NCI-H526 (cell line): ENCODE measurements at regions not wholly inside any gene's neighbourhood (a gene's known extent, or its start where the extent isn't known, plus 50 kb on each side); places are given as distances from the start of the nearest gene placed in this dataset.
"Not testable (repeated sequence)": the region's sequence is repeated elsewhere in the genome, so short reads cannot be mapped to it uniquely, and the experiment has no call there.

Experiments
- DNase-seq, 2 experiments: peaks; one replicate each; lab custom pipeline; 2025; lab: John Stamatoyannopoulos, UW

GRCh38 chr18:76643996-76644395 lies 149.0 kb upstream of the ZNF516 start:
- DNase-seq: no peak

DNA sequence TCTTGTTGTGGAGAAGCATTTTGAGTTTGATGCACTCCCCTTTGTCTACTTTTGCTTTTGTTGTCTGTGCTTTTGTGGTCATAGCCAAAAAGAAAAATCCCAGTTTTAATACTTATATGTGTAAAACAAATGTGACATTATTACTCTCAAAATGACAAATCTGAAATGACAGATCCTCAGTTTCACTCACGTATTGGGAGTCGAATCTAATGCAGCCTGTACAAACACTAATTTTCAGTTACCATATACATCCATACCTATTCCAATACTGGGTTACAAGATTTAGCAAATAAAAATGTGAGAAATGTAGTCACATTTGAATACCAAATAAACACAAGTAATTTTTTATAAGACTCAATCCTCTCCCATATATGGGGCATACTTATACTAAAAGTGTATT lies 148.2 kb upstream of the ZNF516 start:
- DNase-seq: no peak

- no peak for DNase-seq
Measured at GRCh38 chr18:76640438-76640837, 145.4 kb upstream of the ZNF516 start.

- no peak for DNase-seq
Measured at GRCh38 chr18:76634564-76634963, 139.5 kb upstream of the ZNF516 start.

DNA sequence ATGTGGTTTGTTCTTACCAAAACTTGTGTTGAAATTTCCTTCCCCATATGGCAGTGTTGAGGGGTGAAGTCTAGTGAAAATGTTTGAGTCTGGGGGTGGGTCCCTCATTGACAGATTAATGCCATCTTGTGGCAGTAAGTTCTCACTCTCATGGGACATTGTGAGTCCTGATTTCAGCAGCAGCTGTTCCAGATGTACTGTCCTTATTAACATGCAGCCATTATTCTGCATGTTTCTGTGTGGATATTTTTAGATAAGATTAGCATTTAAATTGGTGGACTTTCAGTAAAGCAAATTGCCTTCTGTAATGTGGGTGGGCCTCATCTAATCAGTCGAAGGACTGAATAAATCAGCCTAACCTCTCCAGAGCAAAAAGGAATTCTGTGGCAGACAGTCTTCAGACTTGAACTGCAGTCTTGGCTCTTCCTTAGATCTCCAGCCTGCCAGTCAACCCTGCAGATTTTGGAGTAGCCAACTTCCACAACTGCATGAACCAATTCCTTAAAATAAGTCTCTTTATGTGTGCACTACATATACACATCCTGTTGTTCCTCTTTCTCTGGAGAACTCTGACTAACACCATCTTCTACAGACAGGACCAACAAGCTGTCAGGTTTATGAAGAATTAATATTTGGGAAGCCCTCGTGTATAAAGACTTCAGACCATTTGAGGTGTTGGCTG lies 138.7 kb upstream of the ZNF516 start:
- DNase-seq: no peak

DNA sequence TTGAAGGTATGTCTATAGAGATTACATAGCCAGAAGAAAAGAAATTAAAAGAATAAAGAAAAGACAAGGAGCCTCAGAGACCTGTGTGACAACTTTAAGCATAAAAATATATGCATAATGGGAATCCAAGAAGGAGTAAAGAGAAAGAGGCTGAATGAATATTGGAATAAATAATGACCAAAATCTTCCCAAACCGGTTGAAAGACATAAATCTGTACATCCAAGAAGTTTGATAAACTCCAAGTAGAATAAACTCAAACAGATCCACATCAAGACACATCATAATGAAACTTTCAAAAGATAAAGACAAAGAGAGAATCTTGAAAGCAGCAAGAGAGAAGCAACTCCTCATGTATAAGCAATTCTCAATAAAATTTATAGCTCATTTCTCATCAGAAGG lies 132.4 kb upstream of the ZNF516 start:
- no peak for DNase-seq

DNA sequence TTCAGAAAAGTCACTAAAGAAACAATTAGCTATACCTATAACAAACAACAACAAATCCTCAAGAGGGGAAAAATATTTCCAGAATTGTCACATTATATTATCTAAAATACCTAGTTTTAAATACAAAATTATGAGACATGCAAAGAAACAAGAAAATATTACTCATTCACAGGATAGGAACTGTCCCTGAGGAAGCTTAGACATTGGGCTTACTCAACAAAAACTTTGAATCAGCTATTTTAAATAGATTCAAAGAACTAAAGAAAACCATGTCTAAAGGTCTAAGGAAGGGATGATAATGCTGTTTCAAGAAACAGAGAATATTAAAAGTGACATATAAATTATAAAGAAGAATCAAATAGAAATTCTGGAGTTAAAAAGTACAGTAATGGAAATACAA lies 131.9 kb upstream of the ZNF516 start:
- no peak for DNase-seq

DNA sequence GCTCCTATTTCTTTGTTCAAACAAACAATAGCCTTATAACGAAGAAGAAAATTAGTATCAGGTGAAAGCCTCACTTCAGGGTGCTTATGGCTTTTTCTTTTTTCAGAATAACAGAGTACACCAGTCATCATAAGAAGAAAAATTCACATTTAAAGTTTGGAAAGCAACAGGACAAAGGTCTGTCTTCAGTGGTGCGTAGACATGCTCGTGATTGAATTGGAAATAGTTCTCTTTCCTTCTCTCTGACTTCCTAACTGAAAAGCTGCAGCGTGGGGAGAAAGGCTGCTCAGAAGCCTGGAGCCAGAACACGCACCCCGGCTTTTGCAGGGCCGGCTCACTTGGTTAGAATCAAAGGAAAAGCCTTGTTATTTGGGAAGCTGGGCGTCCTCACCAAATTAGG lies 127.6 kb upstream of the ZNF516 start:
- DNase-seq: peak in 1 of 2 experiments; percentile 22

DNA sequence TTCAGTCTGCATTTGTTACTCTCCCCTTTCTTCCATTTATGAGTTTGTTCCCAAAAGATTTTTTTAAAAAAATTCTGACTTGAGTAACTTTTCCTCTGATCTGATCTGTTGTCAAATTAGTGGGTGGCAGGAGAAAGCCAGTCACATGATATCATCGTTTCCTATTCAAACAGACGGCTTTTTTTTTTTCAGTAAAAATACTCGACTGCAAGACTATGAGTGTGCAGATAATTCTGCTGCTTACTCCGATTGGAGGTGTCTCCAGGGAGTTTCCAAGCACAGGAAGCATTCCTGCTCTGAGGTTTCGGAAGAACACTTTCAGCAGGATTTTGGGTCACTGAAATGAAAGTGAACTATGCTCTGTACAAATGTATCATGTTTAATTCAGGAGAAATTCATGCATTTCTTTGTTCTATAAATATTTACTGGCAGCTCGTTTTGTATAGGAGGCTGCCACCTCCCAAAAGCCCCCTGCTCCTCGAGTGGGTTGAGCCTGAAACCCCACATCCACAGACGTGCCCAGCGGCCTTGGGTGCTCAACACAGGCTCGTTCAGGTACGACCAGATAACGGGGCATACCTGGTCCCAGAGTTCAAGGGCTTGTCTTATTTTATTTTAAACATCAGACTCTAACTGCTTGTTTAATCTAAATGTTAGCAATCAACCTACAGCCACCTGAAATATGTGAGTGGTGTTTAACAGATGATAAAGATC lies 126.9 kb upstream of the ZNF516 start:
- peak in 1 of 2 experiments; percentile 41 for DNase-seq

- DNase-seq: peak; percentile 9 to 39
Measured at GRCh38 chr18:76621226-76621625, 126.2 kb upstream of the ZNF516 start.

- DNase-seq: peak; percentile 54 to 72
Measured at GRCh38 chr18:76620321-76621170, 125.5 kb upstream of the ZNF516 start.

DNA sequence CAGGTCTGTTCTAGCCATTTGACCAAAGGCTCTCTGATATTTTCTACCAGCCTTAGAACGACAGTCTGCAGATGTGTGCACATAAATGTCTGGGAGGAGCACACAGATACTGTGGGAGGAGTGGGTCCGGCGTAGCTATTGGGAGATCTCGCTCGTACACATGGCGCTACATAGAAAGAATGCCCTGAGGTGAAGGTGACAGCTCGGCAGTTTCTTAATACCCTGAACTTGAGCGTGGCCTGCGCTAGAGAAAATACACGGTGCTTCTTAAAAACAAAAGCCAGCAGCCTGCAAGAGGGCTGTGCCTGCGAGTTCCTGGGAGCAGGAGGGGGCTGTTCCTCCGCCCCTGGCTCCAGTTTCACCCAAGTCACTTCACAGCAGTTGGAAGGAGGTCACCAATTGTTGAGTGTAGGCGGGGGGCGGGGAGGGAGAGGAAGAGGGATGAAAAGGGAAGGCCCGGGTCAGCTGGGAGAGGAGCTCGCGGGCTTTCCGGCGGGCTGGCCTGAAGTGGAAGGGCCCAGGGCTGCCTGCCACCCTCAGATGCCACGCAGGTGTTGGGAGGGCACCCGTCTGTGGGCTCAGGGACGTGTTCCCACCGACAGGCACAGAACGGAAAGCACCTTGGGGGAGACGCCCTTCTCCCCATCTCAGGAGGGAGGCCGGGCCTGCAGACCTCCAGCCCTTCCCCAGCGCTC lies 124.7 kb upstream of the ZNF516 start:
- DNase-seq: peak; percentile 46 to 58

DNA sequence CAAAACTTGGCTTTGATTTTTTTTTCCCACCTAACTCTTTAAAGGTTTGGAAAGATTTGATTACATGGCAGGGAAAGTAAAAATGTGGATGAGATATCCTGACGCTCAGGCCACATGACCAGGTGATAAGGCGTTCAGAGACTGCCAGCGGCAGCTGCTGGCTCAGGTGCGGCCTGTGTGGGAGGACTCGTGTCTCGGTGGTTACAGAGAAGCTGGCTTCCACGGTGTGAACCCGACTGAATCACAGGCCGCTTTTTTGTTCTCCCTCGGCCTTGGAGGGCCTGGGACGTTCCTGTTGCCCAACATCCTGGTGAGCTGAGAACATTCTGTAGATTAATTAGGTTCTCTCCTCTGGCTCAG lies 124.2 kb upstream of the ZNF516 start:
- DNase-seq: peak in 1 of 2 experiments; percentile 64

DNA sequence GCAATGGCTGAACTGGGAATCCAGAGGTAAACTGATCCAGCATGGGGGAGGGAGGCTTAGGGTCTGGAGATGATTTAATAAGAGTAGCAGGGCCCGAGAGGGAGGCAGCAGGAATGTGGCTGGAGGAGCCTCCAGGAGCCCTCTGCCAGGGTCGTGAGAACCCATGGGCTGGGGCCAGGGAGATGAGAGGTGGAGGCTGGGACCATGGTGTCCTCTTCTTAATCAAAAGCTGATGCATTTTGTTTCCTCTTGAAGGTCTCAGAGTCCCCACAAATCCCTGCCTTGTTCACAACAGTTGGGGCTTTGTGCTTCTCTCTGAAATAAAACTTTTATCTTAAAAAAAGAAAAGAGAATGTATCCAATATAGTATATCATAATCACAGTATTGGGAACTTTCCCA lies 123.7 kb upstream of the ZNF516 start:
- DNase-seq: no peak

- DNase-seq: no peak
Measured at GRCh38 chr18:76616373-76616772, 121.3 kb upstream of the ZNF516 start.

GRCh38 chr18:76615065-76615733 lies 120.2 kb upstream of the ZNF516 start:
- DNase-seq: no peak

DNA sequence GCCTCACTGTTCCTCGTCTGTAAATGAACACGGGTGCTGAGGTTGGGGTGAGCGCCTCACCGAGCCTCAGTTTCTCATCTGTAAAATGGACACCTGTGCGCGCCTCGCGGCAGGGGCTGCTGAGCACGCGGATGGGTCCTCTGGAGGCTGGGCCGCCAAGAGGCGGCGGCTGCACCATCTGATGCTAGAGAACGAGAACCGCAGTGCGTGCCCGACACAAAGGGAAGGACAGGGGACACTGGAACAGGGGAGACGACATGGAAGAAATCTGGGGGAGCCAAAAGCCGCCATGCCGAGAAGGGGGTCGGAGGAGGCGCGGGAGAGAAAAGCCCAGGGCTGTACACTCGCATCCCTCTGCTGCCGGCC lies 118.7 kb upstream of the ZNF516 start:
- no peak for DNase-seq

GRCh38 chr18:76613053-76613754 lies 118.2 kb upstream of the ZNF516 start:
- no peak for DNase-seq

DNA sequence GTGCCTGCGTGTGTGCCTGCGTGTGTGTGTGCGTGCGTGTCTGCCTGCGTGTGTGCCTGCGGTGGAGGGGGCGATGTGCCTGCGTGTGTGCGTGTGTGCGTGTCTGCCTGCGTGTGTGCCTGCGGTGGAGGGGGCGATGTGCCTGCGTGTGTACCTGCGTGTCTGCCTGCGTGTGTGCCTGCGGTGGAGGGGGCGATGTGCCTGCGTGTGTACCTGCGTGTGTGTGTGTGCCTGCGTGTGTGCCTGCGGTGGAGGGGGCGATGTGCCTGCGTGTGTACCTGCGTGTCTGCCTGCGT lies 116.7 kb upstream of the ZNF516 start:
- not testable (repeated sequence) for DNase-seq

DNA sequence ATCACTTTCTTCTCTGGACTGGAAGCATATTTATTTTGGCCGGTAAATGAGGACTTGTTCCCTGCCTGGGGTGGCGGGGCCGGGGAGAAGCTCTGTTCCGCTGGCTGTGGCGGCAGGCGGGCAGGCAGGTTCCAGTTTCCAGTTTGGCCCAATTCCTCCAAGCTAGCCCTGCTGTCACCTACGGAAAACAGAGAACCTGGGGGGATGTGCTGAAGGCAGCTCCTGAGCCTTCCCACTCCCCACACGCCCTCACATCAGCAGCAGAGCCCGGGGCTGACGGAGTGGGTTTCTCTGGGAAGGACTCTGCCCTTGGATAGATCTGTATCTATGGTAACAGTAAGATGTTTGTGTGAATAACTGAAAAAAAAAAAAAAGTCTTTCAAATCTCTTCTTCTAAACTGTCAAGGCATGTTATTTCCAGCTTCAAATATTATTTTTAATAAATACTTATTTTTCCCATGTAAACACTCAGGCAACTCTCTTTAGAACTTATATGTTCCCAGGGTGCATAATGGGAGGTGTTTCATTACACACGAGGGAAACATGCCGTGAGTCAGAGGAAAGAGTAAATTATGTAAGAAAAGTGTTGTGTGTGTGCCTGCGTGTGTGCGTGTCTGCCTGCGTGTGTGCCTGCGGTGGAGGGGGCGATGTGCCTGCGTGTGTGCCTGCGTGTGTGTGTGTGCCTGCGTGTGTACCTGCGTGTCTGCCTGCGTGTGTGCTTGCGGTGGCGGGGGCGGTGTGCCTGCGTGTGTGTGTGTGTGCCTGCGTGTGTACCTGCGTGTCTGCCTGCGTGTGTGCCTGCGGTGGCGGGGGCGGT lies 116.1 kb upstream of the ZNF516 start:
- no peak for DNase-seq
